Upper lobe of left lung (tissue), 6 donors: ENCODE measurements at regions not wholly inside any gene's neighbourhood (a gene's known extent, or its start where the extent isn't known, plus 50 kb on each side); places are given as distances from the start of the nearest gene placed in this dataset.
A peak's percentile ranks its signal among the peaks of the same experiment; 100 is the strongest.

Experiments
- ATAC-seq, 2 donors: fragments of 200-7000 bp; cut with Tn5 transposase; one replicate each; pipeline ENCODE4 v1.9.1; 2022; ENCODE audit warnings: mild to moderate bottlenecking in 2 of 2, moderate library complexity in 2 of 2; ENCODE audit not compliant: low FRiP score in 2 of 2
- DNase-seq, 2 donors: peaks; one replicate each; pipeline ENCODE4 v3.0.0-alpha.2; 2019 to 2020
- H3K27ac ChIP-seq, 4 donors: fragments of 200-600 bp; sonication (generic); one replicate each; pipeline ENCODE4 v1.5.1; 2016 to 2019
- H3K27me3 ChIP-seq, 4 donors: fragments of 200-600 bp; sonication (generic); one replicate each; pipeline ENCODE4 v1.5.1; 2017 to 2019
- H3K36me3 ChIP-seq, 4 donors: fragments of 200-600 bp; sonication (generic); one replicate each; pipeline ENCODE4 v1.5.1; 2016 to 2019
- H3K4me1 ChIP-seq, 4 donors: fragments of 200-600 bp; sonication (generic); one replicate each; pipeline ENCODE4 v1.5.1; 2018 to 2019
- H3K4me3 ChIP-seq, 4 donors: fragments of 200-600 bp; sonication (generic); one replicate each; pipeline ENCODE4 v1.5.1; 2017 to 2019; ENCODE audit warnings: mild to moderate bottlenecking in 2 of 4, moderate library complexity in 1 of 4
- H3K9me3 ChIP-seq, 4 donors: fragments of 200-600 bp; sonication (generic); one replicate each; pipeline ENCODE4 v1.5.1; 2018 to 2019
- EP300 ChIP-seq, 4 donors: sonication (generic); formaldehyde crosslinking; IDR thresholded peaks; one replicate each; pipeline ENCODE4 v1.5.1; 2017; ENCODE audit warnings: antibody characterized with exemption in 4 of 4, control low read depth in 2 of 4
- POLR2A ChIP-seq, 4 donors: fragments of 450-650 bp; IDR thresholded peaks; one replicate each; pipeline ENCODE4 v1.5.1; 2016 to 2017; ENCODE audit warnings: antibody characterized with exemption in 4 of 4, mild to moderate bottlenecking in 2 of 4
- POLR2AphosphoS5 ChIP-seq, 2 donors: sonication (generic); formaldehyde crosslinking; IDR thresholded peaks; one replicate each; pipeline ENCODE4 v1.5.1; 2017; ENCODE audit warnings: antibody characterized with exemption in 2 of 2
- WGBS, 2 donors: methylation state at CpG; one replicate each; pipeline ENCODE4 v1.1.5; 2017 to 2018; 5-methylcytosine and 5-hydroxymethylcytosine counted together
- TF ChIP-seq, protein P1 (sequence below), 6 experiments: fragments of 450-650 bp in 4 of 6; fragments of 200-600 bp in 2 of 6; sonication (generic) in 2 of 6; IDR thresholded peaks; one replicate each; pipeline ENCODE4 v1.5.1; 2016 to 2019; ENCODE audit warnings: antibody characterized with exemption in 6 of 6
- donor health status: DM: no; HTN: no; CAD: no; lungs with moderate emphysema.
- donor health status: DM: no; HTN: yes; CAD: no; lungs with severe emphysema.

DNA sequence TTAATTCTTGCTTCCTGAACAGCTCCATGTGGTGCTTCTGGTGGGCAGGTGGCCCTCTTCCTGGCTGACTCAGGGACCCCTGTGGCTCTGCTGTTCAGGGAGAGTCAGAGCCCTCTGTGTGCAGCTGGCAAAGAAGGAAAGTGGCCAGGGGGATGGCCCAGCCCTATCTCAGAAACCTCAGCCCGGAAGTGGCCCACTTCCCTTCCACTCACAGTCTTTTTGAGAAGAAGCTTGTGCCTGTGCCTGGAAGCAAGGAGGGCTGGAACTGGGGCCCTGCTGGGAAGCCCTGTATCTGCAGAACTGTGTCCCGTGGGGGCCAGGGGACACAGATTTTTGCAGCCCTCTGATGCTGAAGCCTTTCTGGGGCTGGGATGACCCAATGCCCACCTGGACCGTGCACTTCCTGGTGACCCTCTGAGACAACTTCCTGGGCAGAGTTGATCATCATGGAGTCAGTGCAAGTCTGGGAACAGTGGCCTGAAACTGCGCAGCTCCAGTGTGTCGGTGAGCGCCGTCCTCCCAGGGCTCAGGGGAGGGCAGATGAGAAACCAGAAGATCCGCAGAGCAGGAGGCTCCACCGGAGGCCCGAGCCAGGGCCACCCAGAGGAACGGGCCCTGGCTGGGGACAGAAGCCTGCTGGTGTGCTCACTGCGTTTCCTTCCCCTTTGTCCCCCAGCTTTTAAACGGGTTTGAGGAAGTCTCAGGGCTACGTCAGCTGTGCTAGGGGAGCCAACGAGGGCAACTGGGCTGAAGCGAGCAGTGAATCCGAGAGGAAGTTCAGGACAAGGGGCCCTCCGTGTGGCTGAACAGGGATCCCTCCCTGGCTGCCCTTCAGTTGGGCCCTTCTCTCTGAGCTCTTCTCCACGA lies 217.4 kb upstream of the RTL1 start:
- Histone ChIP-seq H3K9me3 (no peaks in the 10 kb centered on the region), H3K36me3 (no peaks in the 10 kb centered on the region), H3K4me1 (no peaks in the 10 kb centered on the region), H3K27ac (peak overlapping the region; percentile 59 to 78 (median 66)), H3K27me3 (no peaks in the 10 kb centered on the region), H3K4me3 (peak overlapping the region in 3 of 4 donors; percentile 16 to 37 (median 24))
- 65 to 75% methylated on average over 7 to 19 of the region's 19 CpGs for WGBS, 2 donors
- ATAC-seq (peak; percentile 70 to 86), DNase-seq (peak; percentile 70)
- TF ChIP-seq POLR2A (IDR thresholded peaks at IDR 0.05) (peak in 2 of 4 donors; percentile 40 to 70), EP300 (IDR thresholded peaks at IDR 0.05) (no peak), POLR2AphosphoS5 (IDR thresholded peaks at IDR 0.05) (peak in 1 of 2 donors; percentile 47)
- TF ChIP-seq, protein P1, sequence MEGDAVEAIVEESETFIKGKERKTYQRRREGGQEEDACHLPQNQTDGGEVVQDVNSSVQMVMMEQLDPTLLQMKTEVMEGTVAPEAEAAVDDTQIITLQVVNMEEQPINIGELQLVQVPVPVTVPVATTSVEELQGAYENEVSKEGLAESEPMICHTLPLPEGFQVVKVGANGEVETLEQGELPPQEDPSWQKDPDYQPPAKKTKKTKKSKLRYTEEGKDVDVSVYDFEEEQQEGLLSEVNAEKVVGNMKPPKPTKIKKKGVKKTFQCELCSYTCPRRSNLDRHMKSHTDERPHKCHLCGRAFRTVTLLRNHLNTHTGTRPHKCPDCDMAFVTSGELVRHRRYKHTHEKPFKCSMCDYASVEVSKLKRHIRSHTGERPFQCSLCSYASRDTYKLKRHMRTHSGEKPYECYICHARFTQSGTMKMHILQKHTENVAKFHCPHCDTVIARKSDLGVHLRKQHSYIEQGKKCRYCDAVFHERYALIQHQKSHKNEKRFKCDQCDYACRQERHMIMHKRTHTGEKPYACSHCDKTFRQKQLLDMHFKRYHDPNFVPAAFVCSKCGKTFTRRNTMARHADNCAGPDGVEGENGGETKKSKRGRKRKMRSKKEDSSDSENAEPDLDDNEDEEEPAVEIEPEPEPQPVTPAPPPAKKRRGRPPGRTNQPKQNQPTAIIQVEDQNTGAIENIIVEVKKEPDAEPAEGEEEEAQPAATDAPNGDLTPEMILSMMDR (IDR thresholded peaks at IDR 0.05): no peak

DNA sequence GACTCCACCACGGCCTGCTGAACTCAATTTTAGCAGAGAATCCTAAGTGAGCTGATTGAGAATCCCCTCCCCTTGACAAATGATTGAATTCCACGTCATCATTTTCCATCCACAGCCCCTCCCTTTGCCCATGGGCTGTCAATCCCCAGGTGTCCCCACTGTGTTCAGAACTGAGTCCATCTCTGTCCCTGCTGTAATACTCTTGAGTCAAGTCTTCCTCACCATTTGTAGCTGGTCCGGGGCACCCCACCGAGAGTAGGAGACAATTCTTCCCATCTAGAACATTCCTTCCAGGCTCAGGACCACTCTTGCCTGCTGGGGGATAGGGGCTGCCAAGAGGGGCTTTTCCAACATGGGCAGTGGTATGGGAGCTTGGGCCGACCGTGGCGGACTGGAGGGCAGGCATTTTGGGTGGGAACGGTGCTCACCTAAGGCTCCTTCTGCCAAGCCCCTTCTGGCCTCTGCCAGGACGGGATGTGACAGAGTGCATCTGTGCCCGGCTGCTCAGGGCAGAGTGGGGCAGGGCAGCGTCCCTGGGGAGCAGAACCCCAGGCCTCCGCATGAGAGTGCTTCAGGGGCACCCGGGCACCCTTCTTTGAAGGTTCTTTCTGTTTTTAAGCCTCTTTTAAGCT lies 218.1 kb upstream of the RTL1 start:
- Histone ChIP-seq H3K9me3 (no peaks in the 10 kb centered on the region), H3K27ac (peak overlapping the region; percentile 59 to 78 (median 66)), H3K4me3 (peak overlapping the region in 1 of 4 donors; percentile 37), H3K4me1 (no peaks in the 10 kb centered on the region), H3K36me3 (no peaks in the 10 kb centered on the region), H3K27me3 (no peaks in the 10 kb centered on the region)
- DNase-seq: no peak
- WGBS, 2 donors: 69 to 93% methylated on average over 4 to 13 of the region's 13 CpGs
- TF ChIP-seq, protein P1 (IDR thresholded peaks at IDR 0.05): no peak
- TF ChIP-seq EP300 (IDR thresholded peaks at IDR 0.05): no peak
- TF ChIP-seq POLR2A (IDR thresholded peaks at IDR 0.05): no peak
- TF ChIP-seq POLR2AphosphoS5 (IDR thresholded peaks at IDR 0.05): no peak
- no peak for ATAC-seq

DNA sequence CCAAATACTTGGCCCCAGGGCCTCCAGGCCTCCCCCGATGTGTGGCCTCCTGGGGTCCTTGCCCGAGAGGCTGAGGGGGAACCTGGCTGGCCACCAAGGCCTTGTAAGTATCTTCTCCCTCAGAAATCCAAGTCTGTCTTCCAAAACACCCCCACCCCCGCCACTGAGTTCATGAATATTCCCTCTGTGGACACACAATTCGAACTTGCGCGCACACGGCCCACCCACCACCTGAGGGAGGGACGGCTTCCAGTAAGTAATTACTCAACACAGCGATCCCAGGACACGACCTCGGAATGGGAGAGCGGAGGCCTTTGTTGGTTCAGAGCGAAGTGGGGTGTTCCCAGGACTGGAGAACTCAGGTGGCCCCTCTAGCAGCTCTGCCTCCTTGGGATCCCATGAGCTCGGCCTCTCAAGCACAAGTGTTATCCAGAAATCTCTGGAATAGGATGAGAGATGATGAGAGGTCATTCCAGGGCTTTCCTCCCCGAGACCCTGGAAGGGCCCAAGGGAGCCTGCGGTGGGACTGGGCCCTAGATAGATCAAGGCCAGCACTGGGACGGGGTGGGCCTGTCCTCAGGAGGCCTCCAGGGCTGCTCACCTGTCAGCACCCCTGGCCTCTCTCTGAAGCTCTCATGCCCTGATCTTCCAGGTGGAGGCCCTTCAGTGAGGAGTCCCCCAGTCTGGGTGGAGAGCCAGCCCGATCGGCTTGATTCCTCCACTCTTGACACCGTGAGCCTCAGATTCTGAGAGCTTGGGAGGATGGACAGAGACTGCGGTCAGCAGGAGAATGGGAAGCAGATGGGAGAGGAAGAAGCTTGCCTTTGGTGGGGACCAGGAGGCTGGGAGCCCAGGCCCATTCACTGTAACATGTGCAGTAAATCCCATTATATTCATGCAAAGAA lies 219.0 kb upstream of the RTL1 start:
- ATAC-seq: no peak
- no peak for DNase-seq
- Histone ChIP-seq H3K36me3 (no peaks in the 10 kb centered on the region), H3K27ac (no peak overlapping the region), H3K27me3 (no peaks in the 10 kb centered on the region), H3K4me1 (no peaks in the 10 kb centered on the region), H3K4me3 (no peak overlapping the region), H3K9me3 (no peaks in the 10 kb centered on the region)
- 92 to 93% methylated on average over 17 to 21 of the region's 21 CpGs for WGBS, 2 donors
- TF ChIP-seq, protein P1 (IDR thresholded peaks at IDR 0.05): no peak
- TF ChIP-seq EP300 (IDR thresholded peaks at IDR 0.05) (no peak), POLR2A (IDR thresholded peaks at IDR 0.05) (no peak), POLR2AphosphoS5 (IDR thresholded peaks at IDR 0.05) (no peak)

DNA sequence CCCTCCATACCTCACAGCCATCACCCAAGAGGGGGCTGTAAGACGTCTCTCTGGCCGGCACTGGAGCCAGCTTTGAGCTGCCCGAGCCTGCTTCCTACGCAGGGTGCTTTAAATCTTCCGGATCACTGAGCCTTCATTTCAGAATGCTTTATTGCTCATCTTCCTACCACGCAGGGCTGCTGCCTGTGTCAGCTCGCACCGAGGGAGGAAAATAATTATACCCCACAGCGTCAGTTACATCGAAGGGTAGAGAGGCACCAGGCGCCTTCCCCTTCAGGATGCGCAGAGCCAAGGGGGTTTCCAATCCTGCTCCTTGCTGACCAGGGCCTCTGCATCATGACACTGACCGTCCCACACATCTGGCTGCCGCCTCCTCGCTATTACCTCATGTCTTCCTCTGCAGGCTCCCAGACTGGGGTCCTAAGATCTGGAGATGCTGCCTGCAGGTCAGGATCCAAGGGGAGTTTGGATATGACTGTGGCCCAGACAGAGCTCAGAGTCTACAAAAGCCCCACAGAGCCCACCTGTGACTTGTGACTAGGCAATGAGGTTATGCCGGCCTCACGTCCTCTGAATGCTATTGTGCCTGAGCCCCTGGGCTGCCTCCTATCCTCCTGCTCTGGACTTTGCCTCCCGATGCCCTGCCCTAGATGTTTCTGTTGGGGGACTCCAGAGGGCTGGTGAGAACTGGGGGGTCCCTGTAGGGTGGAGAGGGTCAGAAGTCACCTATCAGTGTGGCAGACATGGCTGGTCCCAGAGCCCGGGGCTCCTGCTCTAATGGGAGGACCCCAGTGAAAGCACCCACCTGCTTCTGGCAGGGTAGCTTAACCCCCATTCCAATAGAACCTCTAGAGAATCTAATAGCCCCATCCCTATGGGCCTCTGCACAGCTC lies 220.3 kb upstream of the RTL1 start:
- ATAC-seq: no peak
- Histone ChIP-seq H3K4me1 (no peaks in the 10 kb centered on the region), H3K36me3 (no peaks in the 10 kb centered on the region), H3K4me3 (no peak overlapping the region), H3K9me3 (no peaks in the 10 kb centered on the region), H3K27me3 (no peaks in the 10 kb centered on the region), H3K27ac (no peak overlapping the region)
- TF ChIP-seq POLR2AphosphoS5 (IDR thresholded peaks at IDR 0.05) (no peak), EP300 (IDR thresholded peaks at IDR 0.05) (no peak), POLR2A (IDR thresholded peaks at IDR 0.05) (no peak)
- TF ChIP-seq, protein P1 (IDR thresholded peaks at IDR 0.05): no peak
- no peak for DNase-seq
- 91 to 96% methylated on average over 15 to 19 of the region's 19 CpGs for WGBS, 2 donors
